GM12864 (cell line): ENCODE measurements at regions not wholly inside any gene's neighbourhood (a gene's known extent, or its start where the extent isn't known, plus 50 kb on each side); places are given as distances from the start of the nearest gene placed in this dataset.

ENCODE experiments used
- DNase-seq: peaks from one replicate; pipeline ENCODE4 v3.0.0-alpha.2; 2011; ENCODE audit warnings: low read depth
- H3K4me3 ChIP-seq: 2 replicates; pipeline ENCODE4 v1.5.1; 2011; ENCODE audit warnings: mild to moderate bottlenecking, low read depth, low read length, control low read depth
- CTCF ChIP-seq: IDR thresholded peaks from 2 replicates; pipeline ENCODE4 v1.5.1; 2011; ENCODE audit warnings: low read depth, mild to moderate bottlenecking, moderate library complexity, low read length, control low read depth, inconsistent platforms; ENCODE audit errors: missing control alignments

GRCh38 chr3:151990696-151991376 lies 117.4 kb downstream of the SUCNR1 start:
- TF ChIP-seq CTCF = no peak
- DNase-seq = no peak
- H3K4me3 ChIP-seq = no peak overlapping the region

- H3K4me3 ChIP-seq = no peak overlapping the region
- TF ChIP-seq CTCF = no peak
- DNase-seq = no peak
These were observed 119.0 kb downstream of the SUCNR1 start for GRCh38 chr3:151992326-151993041.

GRCh38 chr3:151995091-151995490 lies 121.6 kb downstream of the SUCNR1 start:
- no peak for DNase-seq
- no peak overlapping the region for H3K4me3 ChIP-seq
- TF ChIP-seq CTCF = no peak

GRCh38 chr3:151998744-151999143 lies 125.3 kb downstream of the SUCNR1 start:
- no peak for DNase-seq
- TF ChIP-seq CTCF = no peak
- no peak overlapping the region for H3K4me3 ChIP-seq

- DNase-seq = no peak
- no peak for TF ChIP-seq CTCF
These were observed 126.5 kb downstream of the SUCNR1 start for GRCh38 chr3:151999936-152000335.

GRCh38 chr3:152011812-152012735 lies 138.6 kb downstream of the SUCNR1 start:
- no peak overlapping the region for H3K4me3 ChIP-seq
- DNase-seq = no peak
- no peak for TF ChIP-seq CTCF

More at GRCh38 chr3:151999936-152000335, 126.5 kb downstream of the SUCNR1 start:
- no peak overlapping the region for H3K4me3 ChIP-seq
